22Rv1 (cell line): ENCODE measurements at regions not wholly inside any gene's neighbourhood (a gene's known extent, or its start where the extent isn't known, plus 50 kb on each side); places are given as distances from the start of the nearest gene placed in this dataset.

Source experiments
- H3K27ac ChIP-seq: fragments of 450-650 bp; 2 replicates; pipeline ENCODE4 v1.5.1; 2017
- ZFX ChIP-seq: fragments of 450-650 bp; IDR thresholded peaks from 2 replicates; pipeline ENCODE4 v1.6.1; 2017; ENCODE audit warnings: antibody characterized with exemption, borderline replicate concordance
- TF ChIP-seq, protein P1 (sequence below): fragments of 450-650 bp; IDR thresholded peaks from 2 replicates; pipeline ENCODE4 v1.5.1; 2017; ENCODE audit warnings: mild to moderate bottlenecking

DNA sequence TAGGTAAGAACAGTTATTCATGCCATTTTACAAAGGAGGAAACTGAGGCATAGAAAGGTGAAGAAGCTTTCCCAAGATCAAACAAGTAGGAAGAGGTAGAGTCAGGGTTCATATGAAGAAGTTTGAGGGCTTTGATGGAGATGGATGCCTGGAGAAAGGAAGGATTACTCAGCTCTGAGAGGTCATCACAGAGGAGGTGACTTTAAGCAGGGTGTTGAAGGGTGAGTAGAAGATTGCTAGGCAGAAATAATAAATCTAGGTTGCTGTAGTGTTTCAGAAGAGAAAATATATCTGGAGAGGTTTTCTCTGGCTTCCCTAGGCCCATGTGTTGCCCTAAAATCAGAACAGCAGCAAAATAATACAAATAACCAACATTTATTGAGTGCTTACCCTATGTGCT is 196.3 kb downstream of the PALM2AKAP2 start:
- TF ChIP-seq, protein P1, sequence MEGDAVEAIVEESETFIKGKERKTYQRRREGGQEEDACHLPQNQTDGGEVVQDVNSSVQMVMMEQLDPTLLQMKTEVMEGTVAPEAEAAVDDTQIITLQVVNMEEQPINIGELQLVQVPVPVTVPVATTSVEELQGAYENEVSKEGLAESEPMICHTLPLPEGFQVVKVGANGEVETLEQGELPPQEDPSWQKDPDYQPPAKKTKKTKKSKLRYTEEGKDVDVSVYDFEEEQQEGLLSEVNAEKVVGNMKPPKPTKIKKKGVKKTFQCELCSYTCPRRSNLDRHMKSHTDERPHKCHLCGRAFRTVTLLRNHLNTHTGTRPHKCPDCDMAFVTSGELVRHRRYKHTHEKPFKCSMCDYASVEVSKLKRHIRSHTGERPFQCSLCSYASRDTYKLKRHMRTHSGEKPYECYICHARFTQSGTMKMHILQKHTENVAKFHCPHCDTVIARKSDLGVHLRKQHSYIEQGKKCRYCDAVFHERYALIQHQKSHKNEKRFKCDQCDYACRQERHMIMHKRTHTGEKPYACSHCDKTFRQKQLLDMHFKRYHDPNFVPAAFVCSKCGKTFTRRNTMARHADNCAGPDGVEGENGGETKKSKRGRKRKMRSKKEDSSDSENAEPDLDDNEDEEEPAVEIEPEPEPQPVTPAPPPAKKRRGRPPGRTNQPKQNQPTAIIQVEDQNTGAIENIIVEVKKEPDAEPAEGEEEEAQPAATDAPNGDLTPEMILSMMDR, result no peak
- no peak for TF ChIP-seq ZFX
- H3K27ac ChIP-seq, result no peak overlapping the region

DNA sequence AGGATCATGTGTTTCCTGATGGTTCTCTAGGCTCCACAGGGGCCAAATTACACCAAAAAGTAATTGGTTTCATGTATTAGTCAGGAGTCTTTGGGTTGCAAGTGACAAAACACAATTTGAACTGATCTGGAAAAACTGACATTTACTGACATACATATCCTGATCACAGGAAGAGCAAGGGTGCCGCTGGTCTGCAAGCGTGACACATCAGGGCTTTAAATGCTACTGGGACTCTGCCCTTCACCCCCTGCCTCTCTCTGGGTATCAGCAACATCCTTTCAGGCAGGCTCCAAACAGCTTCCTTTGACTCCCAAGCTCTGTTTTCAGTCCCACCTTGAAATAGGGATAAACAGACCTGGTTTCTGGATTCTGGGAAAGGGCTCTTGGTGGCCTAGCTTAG is 197.5 kb downstream of the PALM2AKAP2 start:
- no peak overlapping the region for H3K27ac ChIP-seq
- no peak for TF ChIP-seq ZFX
- TF ChIP-seq, protein P1, result no peak

DNA sequence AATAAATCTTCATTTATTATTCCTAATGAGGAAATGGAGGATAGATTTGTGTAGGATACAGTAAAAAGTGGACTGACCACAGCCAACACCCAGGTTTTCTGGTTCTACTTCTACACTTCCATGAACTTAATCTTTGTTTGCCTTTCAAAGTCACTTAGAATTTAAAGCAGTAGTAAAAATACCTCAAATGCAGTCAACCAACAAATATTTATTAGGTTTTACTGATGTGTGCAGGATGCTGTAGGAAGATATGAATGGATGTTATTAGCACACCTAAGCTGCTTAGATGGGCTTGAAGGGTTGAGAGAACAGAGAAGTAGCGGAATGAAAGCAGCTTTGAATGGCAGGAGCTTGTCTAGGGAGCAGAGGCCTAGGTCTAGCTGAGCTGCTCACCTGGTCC is 201.1 kb downstream of the PALM2AKAP2 start:
- no peak for TF ChIP-seq ZFX
- H3K27ac ChIP-seq, result no peak overlapping the region

DNA sequence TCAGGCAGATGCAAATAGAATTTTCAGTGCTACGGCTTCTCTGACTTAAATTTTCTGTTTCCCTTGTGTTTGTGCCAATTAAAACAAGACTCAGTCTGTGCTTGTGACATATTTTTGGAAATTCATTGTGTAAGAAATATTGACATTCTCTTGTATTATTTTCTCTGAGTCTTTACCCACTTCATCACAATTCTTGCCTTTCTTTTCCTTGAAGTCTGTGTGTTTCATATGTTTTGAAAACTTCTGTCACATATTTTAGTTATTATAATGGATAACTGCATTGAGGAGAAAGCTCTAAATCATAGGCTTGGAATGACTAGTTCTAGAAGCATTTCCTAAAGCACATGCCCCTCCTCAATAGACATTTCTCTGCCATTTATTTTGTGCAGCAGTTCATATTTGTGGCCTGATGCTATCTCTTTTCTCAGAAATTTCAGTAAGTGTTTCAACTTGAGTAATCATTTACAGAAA is 206.6 kb downstream of the PALM2AKAP2 start:
- no peak overlapping the region for H3K27ac ChIP-seq
- no peak for TF ChIP-seq ZFX
- TF ChIP-seq, protein P1, result no peak

DNA sequence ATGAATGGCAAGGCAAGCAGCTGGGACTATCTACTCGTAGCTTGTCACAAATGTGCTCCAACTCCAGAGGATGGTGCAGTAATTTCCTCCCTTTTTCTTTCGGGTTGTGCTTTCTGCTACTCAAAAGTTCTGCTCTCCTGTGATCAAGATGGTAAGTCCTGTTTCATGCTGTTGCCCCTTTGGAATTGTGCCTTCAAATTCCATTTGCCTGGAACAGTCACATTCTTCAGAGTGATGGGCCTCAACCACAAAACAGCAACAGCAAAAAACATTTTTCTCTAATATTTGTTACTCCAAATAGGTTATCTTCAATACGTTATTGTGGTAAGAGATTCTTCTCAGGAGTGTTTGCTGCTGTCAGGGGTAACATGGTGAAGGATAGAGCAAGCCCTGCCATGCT is 209.3 kb downstream of the PALM2AKAP2 start:
- H3K27ac ChIP-seq, result no peak overlapping the region
- TF ChIP-seq ZFX, result no peak
- TF ChIP-seq, protein P1, result no peak

DNA sequence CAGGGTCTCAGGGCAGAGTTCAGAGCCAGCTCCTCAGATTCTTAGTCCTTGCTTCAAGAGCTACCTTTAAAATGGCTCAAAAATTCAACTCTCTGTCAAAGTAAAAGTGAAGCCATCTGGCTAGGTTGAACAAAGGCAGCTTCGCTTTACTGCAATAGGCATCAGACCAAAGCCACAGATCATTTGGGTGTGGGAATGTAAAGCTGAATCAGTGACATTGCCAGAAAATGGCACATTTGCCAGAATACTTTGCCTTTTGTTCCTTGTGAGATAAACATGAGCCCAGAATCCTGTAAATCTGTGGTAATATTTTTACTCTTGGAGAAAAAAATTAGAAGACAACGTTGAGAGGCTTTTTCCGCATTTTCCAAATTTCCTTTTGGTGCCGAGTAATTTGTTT is 210.5 kb downstream of the PALM2AKAP2 start:
- TF ChIP-seq ZFX, result no peak

DNA sequence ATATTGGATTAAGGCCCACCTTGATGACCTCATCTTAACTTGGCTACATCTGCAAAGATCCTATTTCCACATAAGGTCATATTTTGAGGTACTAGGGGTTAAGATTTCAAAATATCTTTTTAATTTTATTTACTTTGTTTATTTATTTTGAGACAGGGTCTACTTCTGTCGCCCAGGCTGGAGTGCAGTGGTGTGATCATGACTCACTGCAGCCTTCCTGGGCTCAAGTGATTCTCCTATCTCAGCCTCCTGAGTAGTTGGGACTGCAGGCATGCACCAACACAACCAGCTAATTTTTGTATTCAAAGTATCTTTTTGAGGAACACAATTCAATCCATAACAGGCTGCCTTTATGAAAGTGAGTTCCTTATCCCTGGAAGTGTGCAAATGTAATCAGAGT is 212.3 kb downstream of the PALM2AKAP2 start:
- no peak for TF ChIP-seq ZFX
- TF ChIP-seq, protein P1, result no peak
- H3K27ac ChIP-seq, result no peak overlapping the region

More for the DNA sequence above, 210.5 kb downstream of the PALM2AKAP2 start:
- no peak overlapping the region for H3K27ac ChIP-seq

DNA sequence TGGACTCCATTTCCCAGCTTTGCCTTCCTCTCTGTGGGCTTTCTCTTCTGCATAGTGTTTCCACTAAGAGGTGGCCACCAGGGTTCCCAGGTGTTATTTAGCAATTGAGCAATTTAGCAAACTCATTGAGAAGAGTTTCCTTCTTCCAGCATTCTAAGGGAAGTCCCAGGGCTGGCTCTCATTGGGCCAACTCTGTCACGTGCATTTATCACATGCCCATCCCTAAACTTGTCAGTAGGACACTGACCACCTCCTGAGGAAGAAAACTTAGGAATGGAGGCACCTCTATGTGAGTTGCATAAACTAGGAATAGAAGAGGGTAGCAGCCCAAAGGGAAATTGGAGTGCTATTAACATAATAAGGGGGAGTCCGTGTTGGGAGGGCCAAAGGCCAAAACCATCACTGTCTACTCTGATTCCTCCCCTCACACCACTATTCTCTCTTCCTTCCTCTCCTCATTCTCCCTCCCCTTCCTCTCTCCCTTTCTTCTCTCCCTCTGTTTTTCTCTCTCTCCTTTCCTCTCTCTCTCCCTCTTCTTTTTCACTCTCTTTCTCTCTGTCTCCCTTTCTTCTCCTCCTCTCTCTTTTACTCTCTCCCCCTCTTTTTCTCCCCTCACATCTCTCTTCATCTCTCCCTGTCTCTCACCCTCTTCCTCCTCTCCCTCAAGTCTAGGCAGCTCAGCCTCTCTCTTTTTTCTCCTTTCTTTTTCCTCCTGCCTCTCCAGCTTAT is 213.4 kb downstream of the PALM2AKAP2 start:
- TF ChIP-seq, protein P1, result no peak
- no peak for TF ChIP-seq ZFX
- no peak overlapping the region for H3K27ac ChIP-seq
